GM12872 (cell line): ENCODE measurements at regions not wholly inside any gene's neighbourhood (a gene's known extent, or its start where the extent isn't known, plus 50 kb on each side); places are given as distances from the start of the nearest gene placed in this dataset.

Source experiments
- TF ChIP-seq, protein P1 (sequence below): IDR thresholded peaks from 3 replicates; pipeline ENCODE4 v1.5.1; 2011; ENCODE audit warnings: low read depth, mild to moderate bottlenecking, low read length, moderate library complexity; ENCODE audit not compliant: insufficient read depth

DNA sequence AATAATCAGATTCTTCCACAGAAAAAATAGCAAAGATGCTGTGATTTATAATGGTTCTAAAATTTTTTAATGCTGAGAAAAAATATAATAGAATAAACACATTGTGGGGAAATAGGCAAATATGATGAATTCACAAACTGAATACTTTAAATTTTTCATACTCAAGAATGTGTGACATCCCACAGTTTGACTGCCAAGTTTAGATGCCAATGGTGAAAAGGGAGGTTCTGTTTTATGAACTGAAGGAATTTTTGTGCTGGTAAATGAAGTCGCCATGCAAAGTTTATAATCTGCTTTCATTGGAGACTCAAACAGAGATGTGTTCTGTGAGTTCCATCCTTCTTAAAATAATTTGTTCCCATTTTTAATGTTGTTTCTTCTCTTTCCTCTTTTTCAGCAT, 367.5 kb upstream of the ADAMTS16 start:
- TF ChIP-seq, protein P1, sequence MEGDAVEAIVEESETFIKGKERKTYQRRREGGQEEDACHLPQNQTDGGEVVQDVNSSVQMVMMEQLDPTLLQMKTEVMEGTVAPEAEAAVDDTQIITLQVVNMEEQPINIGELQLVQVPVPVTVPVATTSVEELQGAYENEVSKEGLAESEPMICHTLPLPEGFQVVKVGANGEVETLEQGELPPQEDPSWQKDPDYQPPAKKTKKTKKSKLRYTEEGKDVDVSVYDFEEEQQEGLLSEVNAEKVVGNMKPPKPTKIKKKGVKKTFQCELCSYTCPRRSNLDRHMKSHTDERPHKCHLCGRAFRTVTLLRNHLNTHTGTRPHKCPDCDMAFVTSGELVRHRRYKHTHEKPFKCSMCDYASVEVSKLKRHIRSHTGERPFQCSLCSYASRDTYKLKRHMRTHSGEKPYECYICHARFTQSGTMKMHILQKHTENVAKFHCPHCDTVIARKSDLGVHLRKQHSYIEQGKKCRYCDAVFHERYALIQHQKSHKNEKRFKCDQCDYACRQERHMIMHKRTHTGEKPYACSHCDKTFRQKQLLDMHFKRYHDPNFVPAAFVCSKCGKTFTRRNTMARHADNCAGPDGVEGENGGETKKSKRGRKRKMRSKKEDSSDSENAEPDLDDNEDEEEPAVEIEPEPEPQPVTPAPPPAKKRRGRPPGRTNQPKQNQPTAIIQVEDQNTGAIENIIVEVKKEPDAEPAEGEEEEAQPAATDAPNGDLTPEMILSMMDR: no peak

DNA sequence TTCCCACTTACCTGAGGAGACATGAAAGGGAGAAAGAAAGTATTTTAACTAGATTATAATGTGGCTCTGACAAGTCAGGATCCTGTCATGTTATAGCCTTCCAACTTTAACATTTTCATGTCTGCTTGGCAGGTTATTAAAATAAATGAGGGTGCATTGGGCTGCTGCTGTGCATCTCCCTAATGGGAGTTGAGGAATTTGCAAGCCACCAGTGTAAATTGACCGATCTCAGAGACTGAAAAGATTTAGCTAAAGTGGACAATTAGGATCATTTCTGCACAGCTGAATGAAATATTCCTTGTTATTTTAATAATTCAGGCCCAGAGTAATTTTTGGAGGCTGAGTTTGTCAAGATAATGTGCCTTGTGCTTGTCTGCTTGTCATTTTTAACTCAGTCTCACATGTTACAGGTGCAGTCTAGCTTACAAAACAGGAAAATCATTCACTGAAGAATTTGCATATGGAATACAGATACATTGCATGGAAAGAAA, 366.3 kb upstream of the ADAMTS16 start:
- TF ChIP-seq, protein P1: no peak

- TF ChIP-seq, protein P1: no peak
Observed at GRCh38 chr5:4777435-4777834, 362.7 kb upstream of the ADAMTS16 start.

DNA sequence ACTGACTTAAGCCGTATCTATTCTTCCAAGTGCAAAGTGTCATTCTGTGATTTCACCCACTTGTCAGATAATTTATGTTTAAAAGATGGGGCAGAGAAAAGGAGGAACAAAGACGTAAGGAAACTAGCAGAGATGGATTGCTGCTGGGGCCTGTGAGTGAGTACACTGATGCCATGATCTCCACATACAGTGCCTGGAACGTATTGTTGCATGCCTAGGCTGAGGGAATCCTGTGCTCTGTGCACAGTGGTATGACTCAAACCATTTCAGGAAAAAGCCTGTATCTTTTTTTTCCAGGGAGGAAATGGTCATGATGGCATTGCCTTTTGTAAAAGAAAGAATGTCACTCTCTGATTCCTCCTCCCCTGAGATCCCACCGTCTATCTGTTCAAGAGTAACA, 359.5 kb upstream of the ADAMTS16 start:
- TF ChIP-seq, protein P1: no peak

- TF ChIP-seq, protein P1: no peak
Observed at GRCh38 chr5:4781299-4781698, 358.8 kb upstream of the ADAMTS16 start.

DNA sequence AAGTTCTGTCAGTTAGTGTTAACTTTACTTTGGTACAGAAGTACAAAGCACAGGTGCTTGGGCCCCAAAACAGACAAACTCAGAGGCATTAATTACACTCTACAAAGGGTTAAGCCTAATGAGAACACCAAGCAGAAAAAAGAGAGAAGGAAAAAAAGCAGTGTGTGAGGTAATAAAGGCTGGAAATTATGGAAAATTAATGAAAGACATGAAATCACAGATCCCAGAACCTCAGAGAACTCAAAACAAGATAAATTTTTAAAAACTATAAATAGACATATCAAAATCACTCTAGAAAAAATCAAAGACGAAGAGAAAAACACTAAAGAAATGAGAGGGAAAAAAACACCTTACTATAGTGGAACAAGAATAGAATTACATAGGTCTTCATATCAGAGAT, 354.2 kb upstream of the ADAMTS16 start:
- TF ChIP-seq, protein P1: no peak

DNA sequence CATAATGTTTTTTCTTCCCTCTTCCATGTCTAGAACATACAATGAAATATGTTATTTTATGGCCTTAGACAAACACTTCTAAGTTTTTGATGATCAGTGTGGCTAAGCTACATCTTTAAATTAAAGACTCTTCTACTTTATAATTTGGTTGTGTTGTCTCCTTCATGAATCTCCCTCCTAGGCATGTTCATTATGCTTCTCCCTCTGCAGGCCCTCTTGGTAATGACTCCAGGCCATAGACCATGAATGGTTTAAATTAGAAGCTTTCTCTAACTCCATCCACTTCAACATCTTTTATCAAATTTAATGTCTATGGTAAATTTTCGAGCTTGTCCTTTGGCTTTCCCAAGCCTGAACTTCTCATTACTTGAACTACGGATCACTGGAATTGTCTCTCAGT, 342.7 kb upstream of the ADAMTS16 start:
- TF ChIP-seq, protein P1: no peak
